ENCODE measurements at regions not wholly inside any gene's neighbourhood (a gene's known extent, or its start where the extent isn't known, plus 50 kb on each side); places are given as distances from the start of the nearest gene placed in this dataset.
"Not testable (repeated sequence)": the region's sequence is repeated elsewhere in the genome, so short reads cannot be mapped to it uniquely, and the experiment has no call there.

GRCh38 chr13:47892374-47892773, 108.7 kb downstream of the SUCLA2 start:
- Histone ChIP-seq H3K9me3 (no peaks in the 10 kb centered on the region), H3K4me3 (no peak overlapping the region), H3K36me3 (no peaks in the 10 kb centered on the region), H3K4me1 (no peaks in the 10 kb centered on the region), H3K27ac (no peak overlapping the region), H3K27me3 (no peaks in the 10 kb centered on the region)
- TF ChIP-seq, protein P1, sequence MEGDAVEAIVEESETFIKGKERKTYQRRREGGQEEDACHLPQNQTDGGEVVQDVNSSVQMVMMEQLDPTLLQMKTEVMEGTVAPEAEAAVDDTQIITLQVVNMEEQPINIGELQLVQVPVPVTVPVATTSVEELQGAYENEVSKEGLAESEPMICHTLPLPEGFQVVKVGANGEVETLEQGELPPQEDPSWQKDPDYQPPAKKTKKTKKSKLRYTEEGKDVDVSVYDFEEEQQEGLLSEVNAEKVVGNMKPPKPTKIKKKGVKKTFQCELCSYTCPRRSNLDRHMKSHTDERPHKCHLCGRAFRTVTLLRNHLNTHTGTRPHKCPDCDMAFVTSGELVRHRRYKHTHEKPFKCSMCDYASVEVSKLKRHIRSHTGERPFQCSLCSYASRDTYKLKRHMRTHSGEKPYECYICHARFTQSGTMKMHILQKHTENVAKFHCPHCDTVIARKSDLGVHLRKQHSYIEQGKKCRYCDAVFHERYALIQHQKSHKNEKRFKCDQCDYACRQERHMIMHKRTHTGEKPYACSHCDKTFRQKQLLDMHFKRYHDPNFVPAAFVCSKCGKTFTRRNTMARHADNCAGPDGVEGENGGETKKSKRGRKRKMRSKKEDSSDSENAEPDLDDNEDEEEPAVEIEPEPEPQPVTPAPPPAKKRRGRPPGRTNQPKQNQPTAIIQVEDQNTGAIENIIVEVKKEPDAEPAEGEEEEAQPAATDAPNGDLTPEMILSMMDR (IDR thresholded peaks at IDR 0.05), result no peak
- intact Hi-C loops (cut with DNase I), result no loop called here
- no peak for DNase-seq (ENCODE audit: low spot score in 2 of 2)

GRCh38 chr13:47890146-47890814, 110.8 kb downstream of the SUCLA2 start:
- Histone ChIP-seq H3K4me3 (no peak overlapping the region), H3K27ac (no peak overlapping the region), H3K9me3 (no peaks in the 10 kb centered on the region), H3K4me1 (no peaks in the 10 kb centered on the region), H3K36me3 (no peaks in the 10 kb centered on the region), H3K27me3 (no peaks in the 10 kb centered on the region)
- DNase-seq (ENCODE audit: low spot score in 2 of 2), result no peak
- TF ChIP-seq, protein P1 (IDR thresholded peaks at IDR 0.05), result no peak
- intact Hi-C loops (cut with DNase I), result no loop called here

DNA sequence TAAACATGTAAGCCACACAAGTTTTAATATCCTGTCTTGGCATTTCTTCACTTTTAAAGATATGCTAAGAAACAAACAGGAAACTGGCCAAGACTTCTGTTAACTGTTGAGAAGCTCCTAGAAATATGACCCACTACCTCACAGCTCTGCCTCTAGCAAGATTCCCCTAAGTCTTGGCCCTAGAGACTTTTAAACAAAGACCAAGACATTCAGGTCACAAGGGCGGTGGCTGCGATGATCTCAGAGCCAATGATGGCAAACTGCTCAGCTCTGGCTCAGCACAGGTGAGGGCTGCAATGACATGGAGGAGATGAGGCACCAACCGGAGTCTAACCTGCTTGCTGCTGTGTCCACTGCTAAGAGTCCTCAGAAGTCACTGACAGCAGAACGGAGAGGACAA, 114.8 kb downstream of the SUCLA2 start:
- Histone ChIP-seq H3K36me3 (no peaks in the 10 kb centered on the region), H3K27ac (no peak overlapping the region), H3K27me3 (no peaks in the 10 kb centered on the region), H3K9me3 (no peaks in the 10 kb centered on the region), H3K4me1 (no peaks in the 10 kb centered on the region), H3K4me3 (no peak overlapping the region)
- intact Hi-C loops (cut with DNase I), result no loop called here
- TF ChIP-seq, protein P1 (IDR thresholded peaks at IDR 0.05), result no peak
- DNase-seq (ENCODE audit: low spot score in 2 of 2), result no peak

DNA sequence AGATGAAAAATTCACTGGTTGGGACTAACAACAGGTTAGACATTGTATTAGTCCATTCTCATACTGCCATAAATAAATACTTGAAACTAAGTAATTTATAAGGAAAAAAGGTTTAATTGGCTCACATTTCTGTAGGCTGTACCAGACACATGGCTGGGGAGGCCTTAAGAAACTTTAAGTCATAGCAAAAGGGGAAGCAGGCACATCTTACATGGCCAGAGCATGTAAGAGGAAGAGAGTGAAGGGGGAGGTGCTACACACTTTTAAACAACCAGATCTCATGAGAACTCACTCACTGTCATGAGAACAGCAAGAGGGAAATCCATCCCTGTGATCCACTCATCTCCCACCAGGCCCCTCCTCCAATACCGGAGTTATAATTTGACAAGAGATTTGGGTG, 125.9 kb downstream of the SUCLA2 start:
- H3K27me3 ChIP-seq, result no peaks in the 10 kb centered on the region
- TF ChIP-seq, protein P1 (IDR thresholded peaks at IDR 0.05), result no peak
- DNase-seq (ENCODE audit: low spot score in 2 of 2), result no peak
- no peaks in the 10 kb centered on the region for H3K9me3 ChIP-seq
- intact Hi-C loops (cut with DNase I), result no loop called here
- no peaks in the 10 kb centered on the region for H3K36me3 ChIP-seq
- no peak overlapping the region for H3K4me3 ChIP-seq
- H3K27ac ChIP-seq, result no peak overlapping the region
- no peaks in the 10 kb centered on the region for H3K4me1 ChIP-seq

DNA sequence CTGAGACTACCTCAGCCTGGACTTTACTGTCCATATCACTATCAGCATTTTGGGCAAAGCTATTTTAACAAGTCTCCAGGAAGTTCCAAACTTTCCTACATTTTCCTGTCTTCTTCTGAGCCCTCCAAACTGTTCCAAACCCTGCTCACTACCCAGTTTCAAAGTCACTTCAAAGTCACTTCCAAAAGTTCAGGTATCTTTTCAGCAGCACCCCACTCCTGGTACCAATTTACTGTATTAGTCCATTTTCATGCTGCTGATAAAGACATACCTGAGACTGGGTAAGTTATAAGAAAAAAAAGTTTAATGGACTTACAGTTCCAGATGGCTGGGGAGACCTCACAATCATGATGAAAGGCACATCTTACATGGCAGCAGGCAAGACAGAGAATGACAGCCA, 127.1 kb downstream of the SUCLA2 start:
- H3K4me3 ChIP-seq; H3K9me3 ChIP-seq; H3K27me3 ChIP-seq; DNase-seq (ENCODE audit: low spot score in 2 of 2); H3K27ac ChIP-seq; H3K36me3 ChIP-seq; H3K4me1 ChIP-seq; intact Hi-C loops (cut with DNase I): not testable (repeated sequence)

DNA sequence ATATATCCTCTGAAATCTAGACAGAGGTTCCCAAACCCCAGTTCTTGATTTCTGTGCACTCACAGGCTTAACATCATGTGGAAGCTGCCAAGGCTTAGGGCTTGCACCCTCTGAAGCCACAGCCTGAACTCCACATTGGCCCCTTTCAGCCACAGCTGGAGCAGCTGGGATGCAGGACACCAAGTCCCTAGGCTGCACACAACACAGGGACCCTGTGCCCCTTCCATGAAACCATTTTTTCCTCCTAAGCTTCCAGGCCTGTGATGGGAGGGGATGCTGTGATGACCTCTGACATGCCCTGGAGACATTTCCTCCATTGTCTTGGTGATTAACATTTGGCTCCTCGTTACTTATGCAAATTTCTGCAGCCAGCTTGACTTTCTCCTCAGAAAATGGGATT, 127.8 kb downstream of the SUCLA2 start:
- intact Hi-C loops (cut with DNase I); DNase-seq (ENCODE audit: low spot score in 2 of 2); H3K36me3 ChIP-seq; H3K27me3 ChIP-seq; H3K4me3 ChIP-seq; H3K4me1 ChIP-seq; H3K9me3 ChIP-seq; H3K27ac ChIP-seq: not testable (repeated sequence)

- intact Hi-C loops (cut with DNase I), result no loop called here
- no peak for DNase-seq (ENCODE audit: low spot score in 2 of 2)
- Histone ChIP-seq H3K4me3 (no peak overlapping the region), H3K4me1 (no peaks in the 10 kb centered on the region), H3K9me3 (no peaks in the 10 kb centered on the region), H3K27me3 (no peaks in the 10 kb centered on the region), H3K36me3 (no peaks in the 10 kb centered on the region), H3K27ac (no peak overlapping the region)
- TF ChIP-seq, protein P1 (IDR thresholded peaks at IDR 0.05), result no peak
Measured at GRCh38 chr13:47869776-47870175, 131.3 kb downstream of the SUCLA2 start.
